GM19455 (cell line): ENCODE measurements at regions not wholly inside any gene's neighbourhood (a gene's known extent, or its start where the extent isn't known, plus 50 kb on each side); places are given as distances from the start of the nearest gene placed in this dataset.

Source experiments
- ATAC-seq: cut with Tn5 transposase; IDR thresholded peaks from one replicate; pipeline ENCODE4 v1.9.1; 2021; ENCODE audit not compliant: unreplicated experiment

DNA sequence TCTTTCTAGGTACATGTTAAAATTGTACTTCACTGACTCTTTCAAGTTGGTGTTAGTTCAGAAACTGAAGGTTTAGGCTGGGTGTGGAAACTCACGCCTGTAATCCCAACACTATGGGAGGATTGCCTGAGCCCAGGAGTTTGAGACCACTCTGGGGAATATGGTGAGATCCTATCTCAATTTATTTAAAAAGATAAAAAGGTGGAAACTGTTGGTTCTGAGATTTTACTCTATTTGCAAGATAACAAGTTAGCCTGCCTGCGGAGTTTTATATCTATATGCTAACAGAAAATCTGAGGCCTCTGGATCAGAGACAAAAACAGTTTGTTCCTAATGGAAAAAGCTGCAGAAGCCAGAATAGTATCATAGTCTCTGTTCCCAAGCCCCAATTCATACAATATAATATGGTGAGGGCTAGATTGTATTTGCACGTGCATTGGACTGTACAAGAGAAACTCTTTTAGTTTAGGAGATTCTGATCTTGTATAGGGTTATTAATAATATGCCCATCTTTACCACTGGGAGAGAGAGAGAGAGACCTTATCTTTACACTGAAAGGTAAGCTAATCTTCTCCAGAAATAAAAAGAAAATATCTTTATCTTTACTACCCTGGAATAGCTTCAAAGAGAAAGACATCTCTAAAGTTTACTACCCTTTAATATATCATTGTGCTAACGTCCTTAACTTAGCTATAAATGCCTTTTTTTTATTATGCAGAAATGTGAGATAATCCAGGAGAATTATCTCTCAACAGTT is 1267.6 kb downstream of the OTOL1 start:
- ATAC-seq = no peak

DNA sequence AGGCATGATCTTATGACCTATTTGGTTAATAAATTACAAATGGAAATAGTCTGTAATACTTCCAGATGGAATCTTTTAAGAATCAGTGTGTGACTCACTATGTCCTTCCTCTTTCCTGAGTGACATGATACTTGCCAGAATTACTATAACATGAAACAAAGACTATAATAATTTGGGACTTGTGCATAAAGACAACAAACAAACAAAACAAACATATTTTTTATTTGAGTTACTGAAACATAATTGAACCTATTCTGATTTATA is 1268.1 kb downstream of the OTOL1 start:
- no peak for ATAC-seq

DNA sequence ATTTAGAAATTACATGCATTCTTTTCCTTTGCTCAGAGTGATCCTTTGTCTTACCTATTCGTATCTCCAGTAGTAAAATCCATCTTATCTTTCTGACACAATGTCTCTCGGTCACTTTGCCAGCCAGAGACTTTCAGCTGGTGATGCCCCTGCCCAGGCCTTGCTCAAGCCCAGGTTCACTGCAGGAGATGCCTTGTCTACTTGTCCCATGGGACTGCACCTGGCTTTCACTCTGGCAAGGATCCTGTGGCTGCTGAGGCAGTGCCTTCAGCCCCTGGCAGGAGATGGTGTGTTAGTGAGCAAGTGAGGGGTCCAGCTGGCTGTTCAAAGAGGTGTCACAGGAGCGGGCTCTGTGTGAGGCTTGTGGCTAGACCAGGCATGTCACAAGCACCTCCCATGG is 1268.9 kb downstream of the OTOL1 start:
- no peak for ATAC-seq

DNA sequence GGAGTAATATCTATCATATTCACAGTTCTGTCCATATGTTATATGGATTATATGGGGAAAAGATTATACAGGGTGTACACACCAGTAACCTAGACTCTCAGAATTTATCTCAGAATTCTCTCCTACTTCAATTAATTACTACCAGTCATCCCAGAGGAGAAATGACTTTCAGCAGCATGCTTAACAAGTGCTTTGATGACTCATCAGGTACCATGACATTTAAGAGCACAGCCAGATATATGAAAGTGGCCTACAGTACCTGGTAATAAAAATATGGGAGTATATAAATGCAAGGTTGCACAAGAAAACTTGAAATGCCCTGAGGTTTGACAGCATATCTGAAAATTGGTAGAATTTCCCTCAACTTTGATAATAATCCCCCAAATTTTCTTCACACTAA is 1273.0 kb downstream of the OTOL1 start:
- ATAC-seq = no peak

DNA sequence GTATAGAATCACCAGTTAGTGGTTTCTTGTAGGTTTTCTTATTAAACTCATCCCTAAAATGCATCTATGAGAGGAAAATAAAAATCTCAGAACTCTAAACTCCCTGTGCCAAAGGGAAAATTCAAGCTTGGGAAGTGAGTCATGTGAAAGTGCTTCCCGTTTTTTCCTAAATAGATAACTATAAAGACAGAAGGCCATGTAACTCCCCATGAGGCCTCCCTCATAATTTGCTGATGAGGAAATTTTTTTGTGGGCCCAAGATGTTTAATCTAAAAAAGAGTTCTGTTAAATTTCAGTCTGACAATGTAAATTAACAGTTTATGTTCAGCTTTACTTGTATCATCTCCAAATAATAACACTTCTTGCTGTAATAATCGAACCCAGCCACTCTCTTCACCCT is 1273.9 kb downstream of the OTOL1 start:
- no peak for ATAC-seq

DNA sequence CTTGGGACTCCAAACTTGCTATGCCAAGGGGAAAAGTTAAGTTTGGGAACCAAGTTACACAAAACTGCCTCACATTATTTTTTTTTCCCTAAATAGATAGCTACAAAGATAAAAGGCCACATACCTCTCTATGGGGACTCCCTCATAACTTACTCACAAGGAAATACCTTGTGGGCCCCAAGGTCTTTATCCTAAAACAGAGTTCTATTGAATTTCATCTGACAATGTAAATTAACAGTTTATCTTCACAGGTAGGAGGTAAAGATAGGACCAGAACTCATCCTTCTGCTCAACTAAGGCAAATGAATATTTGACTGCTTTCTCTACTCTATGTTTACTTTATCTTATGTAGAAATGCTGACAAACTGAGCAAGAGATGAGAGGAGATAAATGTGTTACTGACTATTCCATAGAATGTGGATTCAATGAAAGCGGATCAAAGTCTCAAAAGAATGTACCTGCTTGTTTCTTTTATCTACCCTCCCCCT is 1278.0 kb downstream of the OTOL1 start:
- no peak for ATAC-seq

DNA sequence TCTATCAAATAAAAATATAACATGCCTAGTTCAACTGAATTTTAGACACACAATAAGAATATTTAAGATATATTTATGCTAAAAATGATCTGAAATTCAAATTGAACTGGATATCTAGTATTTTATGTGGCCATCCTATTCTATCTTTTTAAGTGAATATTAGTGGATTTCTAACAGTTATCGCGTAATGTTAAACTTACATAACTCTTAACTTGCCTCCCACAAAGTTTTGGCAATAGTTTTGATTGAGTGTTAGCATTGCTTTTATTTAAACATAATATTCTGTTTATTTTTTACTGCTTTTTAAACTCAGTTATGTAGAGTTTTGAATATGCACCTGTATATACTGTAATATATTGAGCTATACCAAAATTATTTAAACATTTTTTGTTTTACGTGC is 1279.5 kb downstream of the OTOL1 start:
- no peak for ATAC-seq

DNA sequence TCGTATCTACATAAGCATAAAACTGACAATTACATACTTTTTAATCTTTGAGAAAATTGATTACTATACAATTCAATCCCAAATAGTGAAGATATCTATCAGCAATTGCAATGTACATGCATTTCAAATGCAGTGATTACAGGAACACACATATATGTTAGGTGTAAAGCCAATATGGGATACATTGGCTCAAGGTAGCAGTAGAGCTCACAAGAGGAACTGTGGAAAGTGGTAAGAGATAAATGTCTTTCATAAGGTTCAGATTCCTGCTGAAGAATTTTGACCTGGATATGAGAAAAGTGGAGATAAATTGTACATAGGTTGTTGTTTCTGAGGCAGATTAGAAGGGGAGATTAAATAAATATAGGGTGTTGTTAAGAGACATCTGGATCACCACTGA is 1280.5 kb downstream of the OTOL1 start:
- ATAC-seq = no peak

DNA sequence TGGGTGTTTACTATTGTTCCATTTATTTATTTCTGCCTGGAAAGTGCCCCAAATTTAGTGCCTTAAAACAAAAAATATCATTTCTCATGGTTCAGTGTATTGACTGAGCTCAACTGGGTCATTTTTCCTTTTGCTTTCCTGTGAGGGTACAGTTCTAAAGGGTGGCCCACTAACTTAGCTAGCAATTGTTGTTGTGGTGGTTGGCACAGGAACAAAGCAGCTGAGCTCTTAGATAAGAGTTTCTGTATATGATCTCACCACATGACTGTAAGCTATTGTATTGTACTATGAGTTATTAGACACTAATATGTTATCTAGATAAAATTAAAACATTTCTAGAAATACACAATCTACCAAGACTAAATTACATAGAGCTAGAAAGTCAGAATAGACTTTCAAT is 1283.7 kb downstream of the OTOL1 start:
- no peak for ATAC-seq

DNA sequence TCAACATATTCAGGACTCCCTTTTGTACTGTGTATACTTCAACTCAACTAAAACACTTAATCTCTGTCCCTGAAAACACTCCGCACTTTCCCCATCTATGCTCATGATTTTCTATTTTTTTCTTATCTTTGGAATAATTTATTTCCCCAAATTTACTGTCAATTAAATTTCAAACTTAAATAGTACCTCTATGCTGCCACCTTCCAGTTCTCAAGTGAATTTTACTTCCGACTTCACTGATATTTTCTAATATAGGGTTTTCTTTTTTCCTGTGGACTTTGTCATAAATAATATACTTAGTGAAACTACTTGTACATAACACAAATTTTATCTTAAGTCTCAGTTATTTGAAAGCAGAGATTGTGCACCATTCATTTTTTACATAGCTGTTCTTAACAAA is 1303.3 kb downstream of the OTOL1 start:
- ATAC-seq = no peak

DNA sequence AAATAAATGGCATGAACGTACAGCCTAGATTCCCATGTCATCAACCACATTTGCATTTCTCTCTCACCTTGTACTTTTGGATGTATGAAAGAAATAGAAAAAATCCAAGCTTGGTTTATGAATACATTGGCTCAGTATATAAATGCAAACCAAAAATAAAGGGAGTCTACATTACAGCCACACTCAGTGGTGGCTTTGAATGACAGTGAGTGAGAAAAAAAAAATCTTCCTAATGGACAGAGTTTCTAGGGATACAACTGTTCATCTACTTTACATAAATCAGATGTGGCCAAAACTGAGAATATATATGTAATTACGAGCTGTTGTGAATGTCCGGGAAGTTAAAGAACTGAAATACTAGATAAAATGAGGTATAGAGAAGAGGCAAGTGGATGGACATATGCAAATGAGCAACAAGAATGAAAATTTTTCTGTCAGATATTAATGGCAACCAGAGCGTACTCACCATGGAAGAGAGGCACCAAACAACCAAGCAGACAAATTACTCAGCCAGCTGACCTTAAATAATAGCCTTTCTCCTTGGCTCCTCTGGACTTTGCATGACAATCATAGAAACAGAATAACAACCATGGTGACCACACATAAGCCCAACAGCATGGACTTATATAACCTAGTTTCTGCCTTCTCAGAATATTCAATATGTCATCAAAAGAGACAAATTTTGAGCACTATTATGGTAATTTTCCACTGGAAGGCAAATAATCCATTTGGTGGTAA is 1305.8 kb downstream of the OTOL1 start:
- no peak for ATAC-seq

DNA sequence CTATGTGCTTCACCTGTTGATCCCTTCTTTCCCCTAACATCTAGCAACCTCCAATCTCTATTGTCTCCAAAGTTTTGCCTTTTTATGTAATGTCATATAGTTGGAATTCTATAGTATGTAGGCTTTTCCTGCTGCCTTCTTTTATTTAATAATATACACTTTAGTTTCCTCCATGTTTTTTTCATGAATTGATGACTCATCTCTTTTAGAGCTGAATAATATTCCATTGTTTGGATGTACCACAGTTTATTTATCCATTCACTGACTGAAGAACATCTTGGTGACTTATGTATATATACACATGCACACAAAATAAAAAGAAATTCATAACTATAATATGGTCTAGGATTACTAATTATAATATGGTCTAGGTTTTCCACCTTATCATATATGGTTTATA is 1314.2 kb downstream of the OTOL1 start:
- no peak for ATAC-seq

DNA sequence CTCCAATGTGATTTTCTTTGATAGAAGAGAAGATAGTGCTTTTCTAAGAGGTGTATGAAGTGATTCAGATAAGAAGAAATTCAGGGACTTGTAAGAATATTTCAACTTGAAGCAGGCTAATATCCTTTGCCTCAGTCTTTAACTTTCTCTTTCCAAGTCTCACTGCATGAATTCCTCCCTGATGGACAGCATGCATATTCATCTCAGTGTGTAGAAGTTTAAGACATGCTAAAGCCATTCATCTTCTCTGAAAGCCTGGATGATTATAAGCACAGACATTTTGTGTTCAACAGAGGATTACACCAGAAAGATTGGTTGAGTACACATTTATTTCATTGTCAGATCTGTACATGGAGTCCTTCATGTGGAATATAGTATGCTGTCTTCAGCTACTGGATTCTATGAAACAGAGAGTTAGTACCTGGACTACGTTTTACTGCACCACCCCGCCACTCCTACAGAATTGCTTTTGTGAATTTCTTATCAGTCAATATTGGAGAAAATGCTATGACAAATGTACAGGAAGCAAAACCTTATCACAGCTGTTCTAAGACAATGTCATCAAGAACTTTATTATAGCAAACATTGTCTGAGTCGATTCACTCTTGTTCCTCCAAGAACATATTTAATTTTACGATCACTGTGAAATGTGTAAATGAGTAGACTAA is 1346.1 kb downstream of the OTOL1 start:
- ATAC-seq = no peak

DNA sequence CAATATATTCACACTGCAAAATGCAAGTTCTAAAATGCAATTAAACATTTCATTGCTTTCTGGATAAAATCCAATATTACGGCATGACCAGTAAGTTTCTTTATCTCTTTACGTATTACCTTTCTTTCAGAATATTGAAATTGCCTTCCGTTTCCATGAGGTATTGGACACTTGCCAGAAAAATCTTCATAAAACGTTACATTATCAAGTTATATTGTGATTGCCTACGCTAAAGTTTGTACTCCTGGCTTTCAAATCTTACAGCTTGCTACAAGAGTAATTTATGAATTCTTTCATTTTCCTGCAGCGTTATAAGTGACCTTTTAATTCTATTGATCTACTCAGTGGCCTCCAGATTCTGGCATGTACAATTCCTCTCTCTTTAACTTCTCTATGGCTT is 1349.3 kb downstream of the OTOL1 start:
- ATAC-seq = no peak

DNA sequence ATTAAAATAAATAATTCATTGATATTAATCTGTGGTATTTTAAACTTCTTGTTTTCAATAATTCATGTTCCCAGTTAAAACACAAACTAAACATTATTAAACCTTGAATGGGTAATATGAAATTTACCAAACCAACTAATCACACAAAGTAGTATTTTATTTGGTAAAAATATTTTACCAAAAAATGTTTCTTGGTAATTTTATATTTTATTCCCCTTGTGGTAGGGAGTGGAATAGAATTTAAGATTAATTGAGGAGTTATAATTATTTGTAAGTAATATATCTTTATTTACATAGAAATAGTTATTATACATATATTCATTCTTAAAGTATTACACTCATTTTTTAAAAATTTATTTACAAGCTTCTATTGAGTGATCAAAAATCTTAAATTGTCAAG is 1350.9 kb downstream of the OTOL1 start:
- no peak for ATAC-seq

DNA sequence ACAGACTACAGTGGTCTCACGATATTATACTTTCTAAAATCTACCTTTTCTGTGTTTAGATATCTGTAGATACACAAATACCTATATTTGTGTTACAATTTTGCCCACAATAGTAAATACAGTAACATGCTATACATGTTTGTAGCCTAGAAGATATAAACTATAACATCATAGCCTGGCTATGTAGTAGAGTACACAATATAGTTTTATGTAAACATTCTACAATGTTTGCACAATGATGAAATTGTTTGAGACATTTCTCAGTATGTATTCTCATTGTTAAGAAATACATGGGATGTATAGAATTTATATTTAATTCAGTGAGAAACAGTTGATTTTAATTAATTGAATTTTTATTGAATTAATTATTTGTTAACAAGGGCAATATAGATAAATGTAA is 1367.0 kb downstream of the OTOL1 start:
- ATAC-seq = no peak

DNA sequence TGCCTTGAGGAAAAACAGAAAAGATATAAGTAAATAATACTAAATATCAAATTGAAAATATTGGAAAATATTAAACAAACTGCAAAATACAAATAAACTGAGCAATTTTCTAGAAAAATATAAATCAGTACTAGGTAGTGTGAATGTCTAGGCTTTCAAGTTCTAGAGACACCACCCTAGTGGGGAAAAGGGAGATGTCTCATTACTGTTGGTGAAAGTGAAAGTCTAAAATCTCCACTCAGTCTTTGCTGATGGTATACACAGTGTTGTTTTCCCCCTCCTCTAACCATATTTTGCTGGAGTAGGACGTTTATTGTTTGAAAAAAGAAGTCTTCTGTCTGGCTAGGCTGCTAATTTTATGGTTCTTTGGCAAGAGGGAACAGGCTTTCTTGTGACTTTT is 1368.9 kb downstream of the OTOL1 start:
- ATAC-seq = no peak

DNA sequence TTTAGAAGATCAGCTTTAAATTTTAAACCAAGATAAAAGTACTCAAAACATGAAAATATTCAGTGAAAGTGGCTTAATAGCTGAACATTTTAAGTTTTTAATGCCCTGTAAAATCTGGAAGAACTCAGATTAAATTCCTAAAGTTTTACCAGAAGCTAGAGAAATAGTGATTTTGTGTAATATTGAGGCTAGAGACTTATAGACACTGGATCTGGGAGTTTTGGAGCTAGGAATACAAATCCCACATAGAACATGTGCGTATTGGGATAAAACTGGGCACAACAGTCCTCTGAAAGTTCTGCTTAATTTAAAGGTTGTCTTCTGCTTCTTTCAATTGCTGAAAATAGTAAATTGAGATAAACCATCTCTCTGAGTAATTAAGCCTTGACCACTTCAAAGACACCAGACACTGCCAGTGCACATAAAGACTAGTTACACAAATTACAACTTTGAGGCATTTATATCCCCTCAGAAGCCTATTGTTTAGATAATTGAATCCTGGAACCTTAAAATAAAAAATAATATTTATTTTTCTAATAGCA is 1382.5 kb downstream of the OTOL1 start:
- no peak for ATAC-seq

DNA sequence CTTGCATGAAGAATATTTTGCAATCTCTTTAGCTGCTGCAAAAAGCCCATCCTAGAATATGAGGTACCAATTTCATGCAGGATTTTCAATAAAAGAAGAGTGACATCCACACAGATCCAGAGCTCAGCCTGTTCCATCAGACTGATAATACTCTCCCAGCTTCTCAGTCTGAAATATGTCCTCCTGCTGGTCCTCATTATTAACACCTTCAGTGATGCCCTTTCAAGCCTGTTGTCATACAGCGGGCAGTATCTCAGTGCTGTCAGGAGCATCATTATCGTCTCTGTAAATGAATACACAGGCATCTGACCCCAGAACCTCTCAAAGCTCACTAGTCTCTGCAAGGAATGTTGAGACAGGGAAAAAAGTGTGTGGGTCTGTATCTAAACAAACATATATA is 1387.8 kb downstream of the OTOL1 start:
- ATAC-seq = no peak

DNA sequence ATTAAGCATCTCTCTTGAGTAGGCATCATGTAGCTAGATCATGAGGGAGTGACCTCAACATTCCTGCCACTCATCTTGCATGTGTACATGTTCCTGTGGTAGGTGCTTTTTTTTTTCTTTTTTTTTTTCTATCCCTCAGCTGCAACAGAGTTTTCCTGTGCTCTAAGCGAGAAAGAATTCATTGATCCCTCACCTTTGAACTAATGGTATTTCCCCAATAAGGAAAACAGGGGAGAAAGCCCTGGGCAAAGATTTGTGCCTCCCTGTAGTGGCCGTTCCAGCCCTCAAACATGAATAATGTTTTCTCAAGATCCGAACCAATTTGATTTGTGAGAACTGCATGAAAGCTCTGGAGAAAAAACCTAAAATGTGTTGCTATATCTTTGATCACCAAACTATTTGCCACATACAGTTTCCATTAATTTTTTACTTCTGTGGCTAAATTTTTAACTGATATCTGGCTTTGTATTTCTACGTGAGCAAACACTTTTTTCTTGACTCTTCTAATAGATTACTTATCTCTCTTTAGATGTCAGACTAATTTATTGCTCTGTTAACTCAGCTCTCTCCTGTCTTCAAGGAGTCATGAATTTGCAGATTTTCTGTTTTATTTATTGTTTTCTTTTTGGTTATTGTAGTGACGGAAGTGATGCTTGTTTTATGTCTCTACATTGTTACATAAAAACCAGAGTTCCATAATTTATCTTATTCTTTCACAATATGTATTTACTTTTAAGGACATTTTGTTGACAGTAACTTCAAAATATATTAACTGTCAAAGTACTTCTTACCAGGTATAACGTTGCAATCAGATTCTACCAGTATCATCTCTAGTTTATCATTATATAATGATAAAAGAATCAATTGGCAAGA is 1396.5 kb downstream of the OTOL1 start:
- no peak for ATAC-seq

DNA sequence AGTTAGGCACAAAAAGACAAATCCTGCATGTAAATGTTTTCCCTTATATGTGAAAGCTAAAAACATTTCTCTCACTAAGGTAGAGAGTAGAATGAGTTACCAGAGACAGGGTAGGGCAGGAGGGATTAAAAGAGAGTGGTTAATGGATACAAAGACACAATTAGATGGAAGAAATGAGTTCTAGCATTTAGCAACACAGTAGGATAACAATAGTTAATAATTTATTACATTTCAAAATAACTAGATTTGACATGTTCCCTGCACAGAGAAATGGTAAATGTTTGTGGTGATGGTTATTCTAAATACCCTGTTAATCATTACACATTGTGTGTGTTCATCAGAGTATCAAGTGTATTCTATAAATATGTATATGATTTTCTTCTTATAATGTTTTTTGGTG is 1400.7 kb downstream of the OTOL1 start:
- ATAC-seq = no peak
